HG03095 (cell line): ENCODE measurements at regions not wholly inside any gene's neighbourhood (a gene's known extent, or its start where the extent isn't known, plus 50 kb on each side); places are given as distances from the start of the nearest gene placed in this dataset.
"Not testable (repeated sequence)": the region's sequence is repeated elsewhere in the genome, so short reads cannot be mapped to it uniquely, and the experiment has no call there.

ENCODE experiments used
- ATAC-seq: cut with Tn5 transposase; IDR thresholded peaks from one replicate; pipeline ENCODE4 v1.9.1; 2021; ENCODE audit warnings: moderate library complexity; ENCODE audit not compliant: unreplicated experiment

DNA sequence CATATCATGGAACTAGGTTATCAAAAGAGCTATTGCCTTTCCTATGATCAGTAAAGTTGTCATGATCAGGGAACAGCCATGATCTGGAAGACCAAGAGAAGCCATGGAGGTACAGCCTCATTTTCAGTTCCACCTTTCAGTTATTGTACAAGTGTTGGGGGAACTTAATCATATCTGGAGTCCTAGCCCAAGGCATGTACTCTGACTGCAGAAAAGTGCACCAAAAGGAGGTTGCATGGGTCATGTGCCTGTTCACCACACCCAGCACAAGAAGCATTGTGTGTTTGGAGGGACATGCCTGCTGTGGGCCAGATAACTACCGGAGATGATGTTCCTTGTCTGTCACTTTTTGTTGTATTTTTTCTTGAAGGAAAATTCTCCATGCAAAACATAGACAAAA lies 185.8 kb upstream of the MAN1A1 start:
- peak; percentile 62 for ATAC-seq

DNA sequence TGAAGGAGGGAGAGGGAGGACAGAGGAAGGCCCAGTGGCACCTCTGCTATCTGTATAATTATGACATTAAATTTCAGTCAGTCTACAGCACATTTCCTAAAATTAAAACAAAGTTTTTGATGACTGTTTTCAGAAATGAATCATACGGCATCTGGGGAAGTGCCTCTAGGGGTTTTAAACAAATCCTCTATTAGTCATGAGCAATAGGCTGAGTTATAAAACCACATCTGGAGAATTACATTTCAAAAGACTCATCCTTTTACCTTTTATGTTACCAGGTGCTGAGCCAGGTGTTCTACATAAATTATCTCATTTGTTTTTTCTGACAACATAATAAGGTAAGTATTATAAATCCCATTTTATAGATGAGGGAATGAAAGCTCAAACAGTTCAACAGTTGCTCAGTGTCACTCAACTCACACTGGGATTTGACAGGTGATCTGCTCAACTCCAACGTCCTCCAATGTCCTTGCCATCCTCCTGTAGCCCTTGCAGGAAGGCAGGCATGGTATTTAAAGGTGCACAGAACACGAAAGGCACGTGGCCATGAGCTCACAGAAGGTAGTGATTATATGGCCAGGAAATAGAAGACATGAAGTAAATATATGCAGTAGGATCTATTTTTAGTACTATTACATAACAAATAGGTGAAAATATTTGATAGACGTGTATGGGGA lies 184.2 kb upstream of the MAN1A1 start:
- ATAC-seq: peak; percentile 66

DNA sequence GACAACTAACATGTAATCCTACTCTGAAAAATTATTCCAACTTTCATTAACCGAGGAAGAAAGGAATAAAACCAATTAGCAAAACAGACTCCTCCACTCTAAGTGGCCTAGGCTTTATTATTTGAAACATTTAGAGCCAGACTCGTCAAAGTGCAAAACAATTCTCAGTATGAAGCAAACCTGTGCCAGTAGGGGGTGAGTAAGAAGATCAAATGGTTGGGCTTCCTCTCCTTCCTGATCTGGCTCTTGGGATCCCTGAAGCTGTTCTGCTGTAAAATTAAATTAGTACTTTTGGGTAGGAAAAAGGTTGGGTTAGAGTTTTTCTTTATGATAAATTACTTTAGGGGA lies 177.6 kb upstream of the MAN1A1 start:
- no peak for ATAC-seq

DNA sequence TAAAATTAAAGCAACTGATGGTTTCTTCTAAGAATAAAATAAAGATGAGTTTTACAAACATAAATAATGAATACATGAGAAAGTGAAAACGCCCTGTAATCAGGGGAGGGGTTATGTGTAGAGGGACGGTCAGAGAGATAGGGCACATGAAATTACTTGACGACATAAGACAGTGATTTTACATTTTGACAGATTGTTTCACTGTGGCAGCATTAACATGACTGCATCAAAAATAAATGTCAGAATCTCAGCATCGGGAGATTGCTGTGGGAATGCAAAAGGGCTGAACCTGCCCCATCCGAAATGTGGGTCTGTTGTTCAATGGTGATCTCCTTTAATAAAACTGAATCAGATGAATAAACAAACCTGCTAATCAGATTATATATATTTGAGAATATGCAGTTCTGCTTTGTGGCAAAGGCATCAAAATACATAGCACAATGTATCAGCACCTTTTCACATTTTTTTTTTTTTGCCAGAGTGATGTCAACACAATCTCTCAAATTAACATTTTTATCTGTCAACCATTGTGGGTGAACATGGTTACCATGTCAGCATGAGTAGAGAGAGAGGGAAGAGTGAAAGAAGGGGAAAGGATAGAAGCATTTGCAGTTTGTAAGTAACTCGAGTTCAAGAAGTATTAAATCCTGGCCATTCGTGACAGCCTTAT lies 177.1 kb upstream of the MAN1A1 start:
- no peak for ATAC-seq

DNA sequence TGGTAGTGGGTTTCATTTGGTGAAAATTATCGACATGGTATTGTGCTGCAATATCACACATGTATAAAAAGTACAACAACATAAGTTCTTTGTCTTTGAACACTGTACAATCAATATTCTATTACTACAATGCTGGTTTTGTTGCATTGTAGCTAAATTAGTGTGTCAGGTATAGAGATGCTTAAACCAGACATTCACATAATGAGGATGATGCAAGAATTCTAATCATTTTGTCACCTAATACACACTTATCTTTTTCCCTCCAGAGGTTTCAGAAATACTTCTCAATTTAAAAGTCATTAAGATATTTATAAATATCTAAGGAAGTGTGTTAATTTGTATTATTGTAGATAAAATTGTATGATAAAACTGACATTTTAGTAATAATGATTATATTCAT lies 174.8 kb upstream of the MAN1A1 start:
- ATAC-seq: no peak

DNA sequence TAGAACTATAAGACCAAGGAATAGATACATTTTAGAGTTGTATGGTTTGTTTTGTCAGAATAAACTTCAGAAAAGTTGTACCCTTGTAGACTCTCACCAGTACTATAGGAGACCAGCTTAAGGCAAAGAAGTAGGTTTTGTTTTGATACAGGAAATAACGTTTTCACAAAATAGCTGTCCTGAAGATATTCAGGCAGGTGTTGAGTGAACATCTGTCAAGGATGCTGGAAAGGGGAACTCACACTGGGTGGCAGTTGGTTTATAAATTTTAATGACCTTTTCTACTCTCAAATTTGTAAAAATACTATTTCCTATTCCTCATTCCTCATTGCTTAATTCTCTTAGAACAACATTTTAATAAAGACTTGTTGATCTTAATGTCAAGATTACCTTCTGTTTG lies 174.0 kb upstream of the MAN1A1 start:
- ATAC-seq: no peak

DNA sequence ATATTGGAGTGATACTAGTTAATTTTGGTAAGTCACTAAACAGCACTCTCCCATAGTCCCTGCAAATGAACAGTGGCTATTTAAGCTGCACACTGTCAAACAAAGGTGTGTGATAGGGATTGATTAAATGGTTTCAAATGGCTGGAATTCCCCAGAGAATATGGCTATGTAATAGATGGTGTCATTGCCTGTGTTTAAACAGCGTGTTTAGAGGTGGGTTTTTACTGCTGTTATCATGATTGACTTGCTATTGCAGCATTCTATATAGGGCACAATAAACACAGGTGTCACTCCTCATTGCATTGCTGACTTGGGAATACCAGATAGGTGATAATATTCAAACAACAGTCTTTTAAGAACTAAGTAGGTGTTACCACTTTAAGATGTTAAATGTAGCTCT lies 171.7 kb upstream of the MAN1A1 start:
- no peak for ATAC-seq

DNA sequence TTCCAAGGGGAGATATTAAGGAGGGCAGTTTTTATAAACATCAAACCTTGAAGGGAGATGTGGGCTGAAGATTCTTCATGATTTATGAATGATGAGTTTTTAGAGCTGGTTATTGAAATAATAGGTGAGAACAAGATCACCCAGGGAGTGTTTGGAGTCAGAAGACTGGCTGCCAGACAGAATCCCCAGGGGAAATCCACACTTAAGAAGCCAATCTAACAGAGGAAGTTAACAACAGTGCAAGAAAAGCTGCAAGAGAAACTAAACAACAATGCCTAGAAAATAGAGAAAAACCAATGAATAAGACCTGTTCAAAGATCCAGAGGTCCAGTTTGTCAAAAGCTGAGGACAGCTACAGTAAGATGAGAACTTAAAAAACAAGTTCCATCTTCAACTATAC lies 167.9 kb upstream of the MAN1A1 start:
- ATAC-seq: peak; percentile 63

DNA sequence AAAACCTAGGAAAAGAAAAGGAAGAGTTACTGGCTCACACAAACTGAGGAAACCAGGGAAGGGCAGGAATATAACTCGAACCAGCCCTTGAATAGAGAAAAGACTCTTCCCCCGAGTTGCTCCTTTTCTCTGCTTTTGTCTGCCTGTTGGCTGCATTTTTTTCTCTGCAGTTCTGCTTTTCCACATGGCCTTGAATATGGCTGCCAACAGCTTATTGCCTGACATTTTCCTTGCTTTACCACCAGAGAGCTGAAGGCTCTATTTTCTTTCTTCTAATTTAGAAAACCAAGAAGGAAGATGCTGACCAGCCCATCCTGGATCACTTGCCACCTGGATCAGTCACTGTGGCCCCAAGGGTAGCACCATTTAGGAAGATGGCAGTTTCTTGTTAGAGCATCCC lies 164.8 kb upstream of the MAN1A1 start:
- no peak for ATAC-seq

DNA sequence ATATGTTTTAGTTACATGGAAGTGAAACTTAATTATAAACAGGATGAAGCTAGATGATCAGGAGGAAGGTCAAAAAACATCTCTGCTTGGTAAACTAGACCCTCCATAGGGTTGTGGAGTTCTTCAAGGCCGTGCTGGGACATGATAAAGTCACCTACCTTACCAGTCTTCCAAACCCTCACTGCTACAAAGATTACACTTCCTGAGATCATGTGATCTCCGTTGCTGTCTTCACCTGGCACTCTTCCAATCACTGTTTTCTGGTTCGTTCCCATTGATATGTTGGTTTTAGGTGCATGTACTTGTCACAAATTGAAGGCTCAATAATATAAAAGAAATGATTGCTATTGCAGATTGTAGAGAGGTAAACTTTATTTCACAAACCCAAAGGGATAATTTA lies 161.5 kb upstream of the MAN1A1 start:
- ATAC-seq: no peak

DNA sequence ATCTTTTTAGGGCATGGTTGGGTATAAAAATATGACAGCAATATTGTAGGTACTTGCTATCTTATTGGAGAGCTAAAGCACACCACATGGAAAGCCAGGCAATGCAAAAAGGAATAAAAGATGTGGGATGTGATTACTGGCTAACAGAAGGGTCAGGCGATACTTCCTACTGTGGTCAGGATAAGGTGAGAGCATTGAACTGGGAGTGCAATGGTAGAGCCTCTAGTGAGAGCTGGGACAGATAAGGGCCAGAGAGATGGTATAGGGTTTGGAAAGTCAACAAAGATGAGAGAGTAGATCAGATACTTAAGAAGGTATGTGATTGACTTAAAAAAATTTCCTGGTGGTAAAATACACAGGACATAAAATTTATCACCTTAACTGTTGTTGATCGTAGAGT lies 160.7 kb upstream of the MAN1A1 start:
- no peak for ATAC-seq

DNA sequence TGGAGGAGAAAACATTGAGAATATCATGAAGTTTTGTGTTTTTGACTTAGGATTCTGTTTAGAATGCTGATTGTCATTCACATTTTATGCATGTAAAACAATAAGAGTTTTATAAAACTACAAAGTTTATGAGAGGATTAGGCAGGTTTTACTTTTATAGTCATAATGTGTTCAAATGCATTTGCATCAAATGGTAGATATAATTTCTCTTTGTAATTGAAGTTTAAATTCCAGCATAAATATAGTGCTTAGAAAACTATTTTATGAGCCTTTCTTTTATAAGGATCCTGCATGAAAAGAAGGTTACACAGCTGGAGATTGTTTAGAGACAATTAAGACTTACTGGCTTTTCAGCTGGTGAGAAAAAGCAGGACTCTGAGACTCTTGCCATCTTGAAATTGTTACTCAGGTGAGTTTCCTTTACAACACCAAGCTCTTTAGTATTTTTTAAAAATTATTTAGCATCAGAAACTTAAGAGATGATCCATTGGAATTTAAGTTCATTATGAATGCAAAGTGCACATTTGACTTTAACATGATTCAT lies 157.1 kb upstream of the MAN1A1 start:
- no peak for ATAC-seq

DNA sequence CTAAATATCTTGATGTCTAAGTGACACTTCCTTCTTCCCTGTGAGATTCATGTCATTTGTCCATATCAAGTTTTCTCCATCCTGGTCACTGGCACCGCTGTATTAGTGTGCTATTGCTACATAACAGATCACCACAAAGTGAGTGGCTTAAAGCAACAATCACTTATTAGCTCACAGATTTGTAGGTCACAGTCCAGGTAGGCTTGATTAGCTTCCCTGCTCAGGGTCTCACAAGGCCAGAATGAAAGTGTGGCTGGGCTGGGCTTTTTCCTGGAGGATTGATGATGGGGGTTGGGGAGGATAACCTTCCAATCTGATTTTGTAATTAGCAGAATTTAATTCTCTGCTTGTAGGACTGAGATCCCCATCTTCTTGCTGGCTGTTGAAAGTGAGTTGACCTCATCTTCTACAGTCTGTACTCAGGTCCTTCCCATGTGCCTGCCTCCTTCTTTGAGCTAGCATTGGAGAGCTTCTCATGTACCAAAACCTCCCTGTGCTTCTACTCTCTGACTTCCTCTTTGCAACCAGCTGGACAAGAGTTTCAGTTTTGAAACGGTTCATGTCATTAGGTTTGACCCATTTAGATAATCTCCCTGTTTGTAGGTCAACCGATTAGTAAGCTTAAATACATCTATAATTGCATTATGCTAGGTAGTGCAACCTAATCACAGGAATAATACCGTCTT lies 152.4 kb upstream of the MAN1A1 start:
- no peak for ATAC-seq

DNA sequence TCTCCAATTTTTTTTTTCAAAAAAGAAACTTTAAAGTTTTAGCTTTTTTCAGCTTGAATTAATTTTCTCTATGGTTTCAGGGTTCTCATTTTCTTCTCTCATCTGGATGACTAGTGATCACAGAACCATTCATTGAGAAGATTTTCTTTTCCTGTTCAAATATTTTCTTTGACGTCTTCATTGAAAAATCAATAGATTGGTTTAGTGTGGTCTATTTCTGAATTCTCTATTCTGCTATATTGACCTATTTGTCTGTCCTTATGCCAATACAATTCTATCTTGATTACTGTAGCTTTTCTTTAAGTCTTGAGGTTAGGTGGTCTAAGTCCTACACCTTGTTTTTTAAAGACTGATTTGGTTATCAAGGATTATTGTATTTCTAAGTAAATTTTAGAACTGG lies 150.2 kb upstream of the MAN1A1 start:
- ATAC-seq: no peak

DNA sequence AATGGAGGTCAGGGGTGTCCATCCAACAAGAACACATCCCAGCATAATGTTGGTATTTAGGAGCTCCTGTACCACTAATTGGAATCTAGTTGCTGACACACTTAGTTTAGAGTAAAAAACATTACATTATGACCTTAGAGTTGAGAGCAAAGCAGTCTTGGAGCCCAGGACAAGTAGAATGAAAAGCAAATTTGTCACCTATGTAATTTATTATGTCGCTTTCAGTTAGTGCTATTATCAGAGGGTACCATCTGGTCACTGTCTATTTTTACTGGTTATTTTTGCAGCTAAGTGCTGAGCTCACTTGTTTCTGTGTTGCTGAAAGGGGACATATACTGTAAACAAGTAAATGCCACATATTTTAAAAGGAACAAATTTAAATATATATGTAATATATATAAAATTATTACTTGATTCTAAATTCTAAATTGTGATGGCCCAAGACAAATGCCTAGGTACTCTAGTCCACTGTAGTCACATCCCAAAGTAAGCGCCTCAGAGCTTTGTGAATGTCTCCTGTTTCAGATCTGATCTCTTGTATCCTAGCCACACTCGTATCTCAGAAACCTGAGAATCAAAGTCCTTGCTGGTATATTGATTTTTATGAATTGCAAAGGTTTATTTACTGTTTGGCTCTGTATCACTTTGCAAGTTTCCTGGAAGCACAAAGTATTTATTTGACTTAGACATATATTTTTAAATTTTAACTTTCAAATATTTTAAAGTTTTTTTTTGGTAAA lies 148.6 kb upstream of the MAN1A1 start:
- ATAC-seq: no peak

DNA sequence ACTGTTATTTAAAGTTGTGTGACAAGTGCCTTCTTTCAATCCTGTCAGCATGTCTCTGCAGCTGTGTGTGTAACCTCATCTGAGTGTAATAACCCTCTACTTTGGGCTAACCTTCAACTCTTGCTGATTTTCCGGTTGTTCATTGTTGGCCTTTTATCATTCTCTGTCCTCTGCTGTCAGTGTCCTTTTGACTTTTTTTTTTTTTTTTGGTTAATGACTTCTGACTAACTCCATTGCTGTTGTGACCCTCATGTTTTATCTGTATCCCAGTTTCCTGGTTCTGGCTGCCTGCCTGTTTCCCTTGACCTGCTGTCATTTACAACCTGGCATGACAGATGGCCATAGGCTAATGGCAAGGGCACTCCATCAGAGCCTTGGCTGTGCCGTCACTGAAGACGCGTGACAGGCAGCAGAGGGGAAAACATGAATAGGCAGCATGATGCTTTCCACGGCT lies 145.7 kb upstream of the MAN1A1 start:
- ATAC-seq: no peak

DNA sequence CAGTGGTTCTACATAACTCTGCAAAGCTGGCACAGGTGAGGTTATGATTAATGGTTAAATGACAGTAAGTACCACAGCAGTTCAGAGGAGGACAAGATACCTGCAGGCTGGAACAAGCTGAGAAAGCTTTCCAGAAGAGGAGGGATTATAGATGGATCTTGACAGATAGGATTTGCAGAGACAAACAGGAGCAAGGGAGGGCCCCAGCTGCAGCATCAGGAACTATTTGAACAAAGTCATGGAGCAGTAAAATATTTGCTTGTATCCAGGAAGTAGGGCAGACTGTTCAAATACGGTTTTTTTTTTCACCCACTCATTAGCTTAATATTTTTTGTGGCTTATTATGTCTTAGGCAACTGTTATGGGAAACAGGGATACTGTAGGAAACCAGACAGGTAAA lies 144.4 kb upstream of the MAN1A1 start:
- no peak for ATAC-seq

DNA sequence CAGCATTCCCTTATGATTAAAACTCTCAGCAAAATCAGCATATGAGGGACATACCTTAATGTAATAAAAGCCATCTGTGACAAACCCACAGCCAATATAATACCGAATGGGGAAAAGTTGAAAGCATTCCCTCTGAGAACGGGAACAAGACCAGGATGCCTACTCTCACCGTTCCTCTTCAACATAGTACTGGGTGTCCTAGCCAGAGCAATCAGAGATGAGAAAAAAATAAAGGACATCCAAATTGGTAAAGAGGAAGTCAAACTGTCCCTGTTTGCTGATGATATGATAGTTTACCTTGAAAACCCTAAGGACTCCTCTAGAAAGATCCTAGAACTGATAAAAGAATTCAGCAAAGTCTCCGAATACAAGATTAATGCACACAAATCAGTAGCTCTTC lies 141.6 kb upstream of the MAN1A1 start:
- not testable (repeated sequence) for ATAC-seq

DNA sequence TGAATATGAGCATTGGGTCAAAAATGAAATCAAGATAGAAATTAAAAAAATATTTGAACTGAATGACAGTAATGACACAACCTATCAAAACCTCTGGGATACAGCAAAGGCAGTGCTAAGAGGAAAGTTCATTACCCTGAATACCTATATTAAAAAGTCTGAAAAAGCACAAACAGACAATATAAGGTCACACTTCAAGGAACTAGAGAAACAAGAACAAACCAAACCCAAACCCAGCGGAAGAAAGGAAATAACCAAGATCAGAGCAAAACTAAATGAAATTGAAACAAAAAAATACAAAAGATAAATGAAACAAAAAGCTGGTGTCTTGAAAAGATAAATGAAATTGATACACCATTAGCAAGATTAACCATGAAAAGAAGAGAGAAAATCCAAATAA lies 140.5 kb upstream of the MAN1A1 start:
- ATAC-seq: not testable (repeated sequence)

DNA sequence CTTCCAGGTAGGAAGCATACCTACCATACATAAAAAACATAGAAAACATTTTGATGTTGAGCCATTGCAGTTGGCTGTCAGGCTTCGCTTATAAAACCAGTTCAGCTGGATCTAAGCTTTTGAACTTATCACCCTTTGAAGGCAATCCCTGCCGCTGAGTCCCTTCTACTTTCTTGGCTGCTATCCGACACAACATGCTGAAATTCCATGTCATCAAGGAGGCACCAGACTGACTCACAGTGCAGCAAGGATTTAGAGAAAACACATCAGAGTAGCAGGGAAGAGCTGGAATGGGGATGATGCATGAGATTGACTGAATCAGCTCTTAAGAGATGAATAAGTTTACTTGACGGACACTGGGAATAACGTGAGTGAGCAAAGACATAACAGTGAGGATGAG lies 135.0 kb upstream of the MAN1A1 start:
- ATAC-seq: no peak

DNA sequence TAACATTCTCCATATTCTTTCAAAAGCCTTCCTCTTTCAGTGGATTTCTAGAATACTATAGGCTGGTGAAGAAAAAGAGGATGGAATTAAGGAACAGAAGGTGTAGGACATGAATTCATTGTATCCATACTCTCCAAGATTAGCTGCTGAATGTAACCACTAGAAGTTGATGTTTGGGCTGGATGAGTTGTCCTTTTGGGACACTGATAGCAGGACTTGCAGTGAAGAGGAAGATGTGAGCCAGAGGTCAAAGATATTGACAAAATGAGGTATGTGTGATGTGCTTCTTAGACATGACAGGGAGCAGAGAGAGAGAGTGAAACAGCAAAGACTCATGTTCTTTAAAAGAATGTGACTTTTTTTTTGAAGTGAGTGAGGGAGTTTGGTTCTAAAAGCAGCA lies 134.3 kb upstream of the MAN1A1 start:
- no peak for ATAC-seq
